ENCODE measurements at regions not wholly inside any gene's neighbourhood (a gene's known extent, or its start where the extent isn't known, plus 50 kb on each side); places are given as distances from the start of the nearest gene placed in this dataset.
A peak's percentile ranks its signal among the peaks of the same experiment; 100 is the strongest.

DNA sequence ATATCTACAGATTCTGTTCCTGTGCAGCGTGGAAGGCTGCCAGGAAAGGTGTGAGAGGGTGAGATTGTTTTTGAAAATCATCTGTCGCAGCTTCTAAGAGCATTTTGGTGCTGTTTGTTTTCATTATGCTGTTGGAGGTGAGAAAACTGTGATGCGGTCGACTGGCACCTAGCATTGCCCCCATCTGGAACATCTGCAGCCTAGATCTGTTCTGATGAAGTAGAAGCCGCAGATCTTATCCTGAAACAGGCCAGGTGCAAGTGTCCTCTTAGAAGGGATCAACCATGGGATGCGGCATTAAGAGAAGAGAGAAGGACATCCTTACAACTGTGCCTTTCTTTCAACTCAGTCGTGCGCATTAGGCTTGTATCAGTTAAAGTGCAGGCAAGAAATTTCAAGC is 167.3 kb downstream of the CDH26 start:
- DNase-seq = no peak

DNA sequence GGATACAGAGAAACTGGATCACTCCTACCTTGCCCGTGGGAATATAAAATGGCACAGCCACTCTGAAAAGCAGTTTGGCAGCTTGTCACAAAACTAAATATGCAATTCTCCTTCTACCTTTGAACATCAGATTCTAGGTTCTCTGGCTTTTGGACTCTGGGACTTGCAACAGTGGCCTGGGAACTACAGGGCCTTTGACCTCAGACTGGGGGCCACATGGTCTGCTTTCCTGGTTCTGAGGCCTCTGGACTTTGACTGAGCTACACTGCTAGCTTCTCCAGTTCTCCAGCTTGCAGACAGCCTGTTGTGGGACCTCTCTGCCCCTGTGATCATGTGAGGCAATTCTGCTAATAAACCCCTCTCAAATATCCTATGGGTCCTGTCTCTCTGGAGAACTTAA is 168.8 kb downstream of the CDH26 start:
- no peak for DNase-seq

DNA sequence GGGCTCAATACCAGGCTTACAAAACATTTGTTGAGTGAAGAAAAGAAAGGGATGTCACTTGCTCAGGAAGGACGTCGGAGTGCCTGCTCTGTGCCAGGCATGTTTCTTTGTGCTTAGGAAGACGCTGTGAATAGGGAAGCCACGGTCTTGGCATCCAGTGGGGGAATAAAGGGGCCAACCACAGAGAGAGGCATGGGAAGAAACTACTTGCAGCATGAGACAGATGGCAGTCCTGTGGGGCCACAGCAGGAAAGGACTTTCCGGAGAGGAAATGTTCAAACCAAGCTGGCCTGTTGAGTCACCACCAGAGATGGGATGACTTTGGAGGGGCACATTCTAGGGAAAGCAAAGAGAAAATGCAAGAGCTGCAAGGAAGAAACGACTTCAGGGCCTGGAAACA is 173.2 kb downstream of the CDH26 start:
- no peak for DNase-seq

DNA sequence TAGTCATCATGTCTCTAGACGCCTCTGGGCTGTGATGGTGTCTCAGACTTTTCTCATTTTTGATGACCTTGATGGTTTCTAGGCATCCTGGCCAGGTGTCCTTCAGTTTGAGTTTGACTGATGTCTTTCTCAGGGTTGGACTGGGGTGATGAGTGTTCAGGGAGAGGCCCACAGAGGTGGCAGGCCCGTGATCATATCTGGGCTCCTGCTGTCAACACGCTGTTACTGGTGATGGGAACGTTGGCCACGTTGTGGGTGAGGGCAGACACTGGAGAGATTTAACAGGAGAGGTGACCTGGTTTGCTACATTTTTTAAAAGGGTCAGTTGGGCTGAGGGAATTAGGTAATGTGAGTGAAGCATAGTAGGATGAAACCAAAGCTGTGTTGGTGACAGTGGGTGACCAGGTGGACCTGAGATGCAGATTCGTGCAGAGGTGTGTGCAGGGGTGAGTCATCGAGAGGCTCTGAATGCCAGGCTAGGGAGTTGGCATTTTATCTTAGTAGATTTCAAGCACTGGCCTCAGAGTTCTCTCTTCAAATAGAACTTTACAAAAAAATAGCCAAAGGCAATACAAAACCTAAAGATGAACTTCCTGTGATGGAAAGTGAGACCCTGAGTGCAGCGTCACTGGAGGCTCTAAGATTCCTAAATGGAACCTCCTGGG is 174.1 kb downstream of the CDH26 start:
- no peak for DNase-seq

DNA sequence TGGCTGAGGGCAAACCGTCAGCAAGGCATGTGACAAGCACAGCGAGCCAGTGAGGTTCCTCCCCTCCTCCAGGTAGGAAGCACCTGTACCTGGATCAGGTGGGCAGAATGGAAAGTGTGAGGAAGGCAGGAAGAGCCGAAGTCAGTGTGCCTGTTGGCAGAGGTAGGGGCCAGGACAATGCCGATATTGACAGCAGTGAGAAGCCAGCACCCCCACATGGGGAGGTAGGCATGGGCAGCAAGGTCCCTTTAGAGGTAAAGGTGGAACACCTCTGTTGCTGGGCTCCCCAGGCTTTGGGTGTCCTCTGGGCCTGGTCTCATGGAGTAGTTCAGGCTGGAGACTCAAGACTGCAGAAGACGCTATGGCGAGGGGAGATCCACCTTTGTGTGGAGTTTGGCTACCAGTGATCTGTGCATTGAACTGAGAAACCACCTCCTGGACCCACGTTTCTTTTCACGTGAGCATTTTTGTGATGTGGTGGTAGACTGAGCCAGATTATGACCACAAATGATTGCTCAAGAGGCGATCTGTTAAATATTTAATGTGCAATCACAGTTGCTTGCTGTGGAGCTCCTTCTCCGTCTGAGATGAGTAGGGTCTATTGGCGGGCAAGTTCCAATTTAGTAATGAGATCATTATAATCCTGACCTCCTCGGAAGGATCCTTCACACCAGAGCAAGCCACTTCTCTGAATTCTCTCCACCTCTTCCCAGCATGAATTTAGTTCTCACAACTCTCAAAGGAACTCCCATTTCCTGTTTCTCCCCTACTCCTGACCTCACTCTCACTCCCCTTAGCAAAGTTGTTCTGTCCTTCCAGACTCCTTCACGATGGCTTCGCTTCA is 174.8 kb downstream of the CDH26 start:
- no peak for DNase-seq

DNA sequence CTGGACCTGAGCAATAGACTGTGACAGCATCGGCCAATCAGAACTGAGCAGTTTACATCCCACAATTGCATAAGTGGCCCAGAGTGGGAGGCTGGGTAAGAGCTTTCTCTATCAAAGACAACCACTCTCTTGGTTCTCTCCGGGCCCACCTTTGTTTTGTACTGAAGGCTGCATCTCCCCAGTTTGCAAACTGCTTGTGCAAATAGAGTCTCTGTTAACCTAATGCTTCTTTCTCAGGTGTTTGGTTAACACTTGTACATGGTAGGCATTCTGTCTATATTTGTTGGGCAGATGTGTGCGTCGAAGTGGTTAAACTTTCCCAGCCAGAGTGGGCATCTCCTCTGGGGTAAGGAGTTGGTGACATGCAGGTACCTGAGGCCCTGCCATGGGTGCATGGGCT is 177.1 kb downstream of the CDH26 start:
- no peak for DNase-seq

DNA sequence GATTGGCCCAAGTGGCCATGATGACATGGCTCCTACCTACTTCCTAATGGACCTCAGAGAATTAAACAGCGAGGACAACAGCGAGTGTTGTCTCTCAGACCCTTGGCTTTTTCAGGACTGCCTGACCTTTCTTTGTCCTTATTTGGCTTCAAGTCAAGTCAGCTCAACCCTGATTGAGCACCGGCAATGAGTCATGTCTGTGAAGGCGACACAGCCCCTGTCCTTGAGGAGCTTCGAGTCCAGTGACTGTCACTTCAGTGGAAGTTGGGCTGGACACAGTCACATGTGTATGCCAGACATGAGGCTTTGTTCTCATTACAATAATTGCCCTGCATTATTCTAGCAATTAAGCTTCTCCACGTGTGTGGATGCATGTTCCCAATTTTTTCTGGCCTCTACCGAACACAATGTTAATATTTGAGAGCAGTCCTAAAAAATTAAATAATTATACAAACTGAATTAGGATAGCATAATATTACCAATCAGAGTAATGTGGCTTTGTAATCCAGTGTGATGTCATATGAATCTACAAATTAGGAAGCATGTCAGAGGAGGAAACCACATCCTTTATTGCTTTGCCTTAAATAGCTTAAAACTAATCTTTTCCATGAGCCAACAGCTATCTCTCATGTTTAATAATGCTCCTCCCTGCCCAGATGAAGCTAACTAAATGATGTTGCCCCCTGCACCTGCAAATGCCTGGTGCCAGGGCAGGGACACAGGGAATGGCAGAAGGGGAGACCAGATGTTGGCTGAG is 178.6 kb downstream of the CDH26 start:
- no peak for DNase-seq

DNA sequence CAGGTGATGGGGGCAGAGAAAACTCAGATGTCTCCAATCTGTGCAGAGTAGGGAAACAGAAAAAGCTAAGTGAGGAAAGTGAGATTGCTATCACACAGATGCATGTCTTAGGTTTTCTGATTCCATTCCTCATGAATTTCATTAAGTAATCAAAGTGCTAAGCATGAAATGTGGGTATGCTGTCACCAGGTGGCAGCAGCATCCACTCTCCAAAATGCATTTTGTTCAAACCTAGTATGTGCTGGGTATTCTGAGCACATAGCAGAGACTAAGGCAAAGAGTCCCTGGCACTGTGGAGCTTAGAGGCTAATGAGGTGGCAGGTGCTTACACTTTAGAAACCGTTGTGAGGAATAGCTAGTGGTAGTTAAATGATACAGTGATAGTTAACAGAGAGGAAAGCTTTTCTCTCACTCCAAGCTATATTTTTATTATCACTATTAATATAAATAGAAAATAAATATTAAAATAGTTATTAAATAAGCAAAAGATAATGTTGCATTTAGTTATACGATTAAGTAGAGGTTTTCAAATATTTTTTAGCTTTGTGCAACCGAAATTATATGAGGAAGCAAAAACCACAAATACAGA is 179.5 kb downstream of the CDH26 start:
- peak in 2 of 56 donors; percentile 4 to 5 for DNase-seq

DNA sequence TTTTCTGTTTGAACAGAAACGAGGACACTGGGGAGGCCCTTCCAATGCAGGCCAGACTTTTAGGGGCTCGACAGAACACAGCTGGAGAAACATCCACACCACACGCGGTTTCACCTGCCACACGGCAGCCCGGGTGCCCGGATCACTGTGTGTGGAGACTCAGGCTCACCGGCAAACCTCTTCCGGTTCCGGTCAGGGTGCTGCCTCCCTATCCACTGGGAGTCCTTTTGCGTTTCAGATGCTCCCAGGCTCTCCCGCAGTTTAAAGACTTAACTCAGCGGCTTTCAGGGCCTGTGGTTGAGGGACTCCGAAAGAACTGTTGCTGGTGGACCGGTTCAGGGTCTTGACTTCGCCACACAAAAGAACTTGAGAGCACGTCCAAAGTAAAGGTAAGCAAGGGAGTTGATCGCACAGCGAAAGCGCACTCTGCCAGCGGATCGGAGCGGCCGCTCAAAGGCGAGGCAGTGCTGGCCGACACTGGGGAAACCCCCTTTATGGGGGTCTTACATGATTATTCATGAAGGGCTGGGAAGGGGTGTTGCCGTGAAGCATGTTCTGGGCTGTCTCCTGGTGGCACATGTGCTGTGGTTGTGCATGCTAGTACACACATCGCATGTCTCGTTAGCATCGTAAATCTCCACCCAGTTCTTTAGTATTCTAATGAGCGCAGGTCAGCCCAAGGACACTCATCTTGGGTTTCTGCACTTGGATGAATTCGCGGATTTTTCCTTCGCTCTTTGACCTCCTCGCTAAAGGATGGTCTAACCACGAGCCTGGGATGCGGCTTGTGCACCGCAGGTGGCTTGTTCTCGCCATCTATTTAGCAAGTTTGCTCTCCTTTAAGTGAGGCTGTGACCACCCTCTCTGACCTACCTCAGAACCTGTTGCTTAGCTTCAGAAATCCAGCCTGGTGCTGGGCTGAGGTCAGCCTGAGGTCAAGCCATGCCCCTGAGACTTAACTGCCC is 180.3 kb downstream of the CDH26 start:
- DNase-seq = peak in 11 of 56 donors; percentile 5 to 30 (median 13)

DNA sequence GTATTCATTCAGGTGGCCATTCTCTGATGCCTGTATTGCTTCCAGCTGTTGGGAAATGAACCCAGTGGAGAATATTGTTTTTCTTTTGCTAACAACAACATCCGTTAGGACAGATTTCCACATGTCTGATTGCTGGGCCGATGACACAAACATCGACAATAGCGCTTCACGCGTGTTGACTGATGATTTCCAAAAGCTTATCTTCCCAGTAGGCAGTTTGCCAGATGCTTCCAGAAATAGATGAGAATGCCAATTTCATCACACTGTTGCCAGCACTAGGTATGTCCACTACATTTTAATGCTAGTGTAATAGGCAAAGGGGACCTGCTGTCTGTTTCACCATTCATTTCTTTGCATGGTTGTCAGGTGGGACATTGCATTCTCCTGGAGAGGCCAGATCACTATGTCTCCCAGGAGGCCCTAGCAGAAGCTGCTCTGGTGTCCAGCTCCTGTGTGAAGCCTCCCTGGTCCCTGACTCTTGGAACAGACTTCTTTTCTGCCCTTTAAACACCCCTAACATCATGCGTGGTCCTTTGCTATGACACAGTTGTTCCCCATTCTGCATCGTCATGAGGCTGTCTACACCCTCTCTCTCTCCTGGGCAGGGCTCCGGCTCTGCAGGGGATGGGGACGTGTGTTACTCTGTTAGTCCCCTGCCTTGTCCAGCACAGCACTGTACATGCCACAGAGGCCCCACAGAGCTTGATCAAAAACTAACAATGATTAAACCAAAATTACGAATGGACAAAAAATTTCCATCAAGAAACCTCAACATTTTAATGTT is 181.6 kb downstream of the CDH26 start:
- DNase-seq = no peak

DNA sequence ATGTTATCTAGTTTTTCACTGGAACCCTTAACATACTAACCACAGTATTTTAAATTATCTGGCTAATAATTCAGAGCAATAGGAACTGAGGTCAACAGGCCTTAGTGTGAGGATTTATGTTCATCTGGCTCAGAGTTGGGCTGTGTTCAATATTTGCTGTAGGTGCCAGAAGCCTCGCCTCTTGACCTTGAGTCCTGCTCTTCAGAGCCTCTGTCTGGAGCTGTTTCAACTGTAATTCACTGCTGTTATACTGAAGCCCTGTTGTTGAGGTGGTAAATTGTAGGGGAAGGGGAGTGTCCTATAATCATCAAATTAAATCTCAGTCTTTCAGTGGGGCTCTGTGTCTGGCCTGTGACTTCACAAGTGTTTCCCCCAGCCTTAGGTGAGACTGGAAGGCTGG is 184.4 kb downstream of the CDH26 start:
- DNase-seq = no peak

DNA sequence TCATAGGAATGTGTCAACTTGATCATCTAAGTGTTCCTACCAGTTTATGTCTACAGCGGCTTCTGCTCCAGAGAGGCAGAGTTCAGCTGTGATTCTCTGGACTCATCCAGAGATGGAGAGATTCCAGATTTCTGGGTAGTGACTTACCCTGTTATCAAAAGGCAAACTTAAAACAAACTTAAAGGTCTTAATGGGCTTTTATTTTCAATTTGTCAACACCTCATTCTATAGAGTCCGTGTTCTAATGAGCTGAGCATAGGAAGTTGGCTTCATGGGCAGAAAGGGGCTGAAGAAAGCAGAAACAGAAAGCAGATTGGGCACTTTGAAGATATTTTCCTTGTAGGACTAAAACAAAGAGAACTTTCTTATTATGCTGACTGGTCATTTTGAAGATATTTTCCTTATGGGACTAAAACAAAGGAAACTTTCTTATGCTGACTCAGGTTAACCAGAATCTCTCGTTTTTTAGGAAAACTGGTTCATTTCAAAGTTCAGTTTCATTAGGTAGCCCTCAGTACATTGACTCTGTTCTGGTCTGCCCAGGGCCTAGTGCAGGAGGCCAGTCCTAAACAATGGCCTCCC is 185.1 kb downstream of the CDH26 start:
- DNase-seq = no peak

DNA sequence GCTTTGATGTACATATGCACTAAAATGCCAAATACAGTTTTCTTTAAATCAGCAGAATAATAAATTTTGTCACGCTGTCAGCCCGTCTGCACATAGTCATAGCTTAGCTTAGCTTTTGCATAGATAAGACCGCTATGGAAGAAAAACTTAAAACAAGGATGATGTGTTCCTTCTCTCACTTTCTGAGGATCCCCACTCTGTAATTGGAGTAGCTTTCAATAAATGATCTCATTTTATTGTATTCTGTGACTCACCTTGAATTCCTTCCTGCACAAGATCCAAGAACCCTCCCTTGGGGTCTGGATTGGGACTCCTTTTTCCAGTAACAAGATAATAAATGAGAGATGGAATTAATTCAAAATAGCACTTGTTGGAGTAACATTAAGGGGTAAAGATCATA is 186.2 kb downstream of the CDH26 start:
- DNase-seq = no peak

DNA sequence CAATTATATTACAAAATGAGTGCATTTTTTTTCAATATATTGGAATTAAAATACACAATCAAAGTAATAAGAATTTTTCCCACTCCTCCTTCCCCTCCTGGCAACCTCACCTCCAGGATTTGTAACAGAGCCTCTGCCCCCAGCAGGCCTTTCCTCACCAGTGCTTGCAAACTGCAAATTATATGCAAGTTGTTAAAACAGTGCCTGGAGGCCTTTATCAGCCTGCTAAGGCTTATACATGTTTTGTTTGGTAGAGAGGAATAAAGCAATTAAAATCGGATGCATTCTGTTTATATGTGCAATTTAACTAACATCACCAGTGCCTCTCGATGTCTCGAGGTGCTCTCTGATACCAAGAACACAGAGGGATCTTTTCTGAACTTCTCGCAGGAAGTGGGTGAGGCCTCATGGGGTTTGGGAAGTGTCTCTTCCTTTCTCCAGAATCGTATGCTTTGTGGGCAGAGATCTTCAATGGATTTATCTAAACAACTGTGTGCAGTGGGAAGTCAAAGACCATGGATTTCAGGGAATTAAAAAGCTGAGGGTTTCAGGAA is 186.8 kb downstream of the CDH26 start:
- DNase-seq = no peak

DNA sequence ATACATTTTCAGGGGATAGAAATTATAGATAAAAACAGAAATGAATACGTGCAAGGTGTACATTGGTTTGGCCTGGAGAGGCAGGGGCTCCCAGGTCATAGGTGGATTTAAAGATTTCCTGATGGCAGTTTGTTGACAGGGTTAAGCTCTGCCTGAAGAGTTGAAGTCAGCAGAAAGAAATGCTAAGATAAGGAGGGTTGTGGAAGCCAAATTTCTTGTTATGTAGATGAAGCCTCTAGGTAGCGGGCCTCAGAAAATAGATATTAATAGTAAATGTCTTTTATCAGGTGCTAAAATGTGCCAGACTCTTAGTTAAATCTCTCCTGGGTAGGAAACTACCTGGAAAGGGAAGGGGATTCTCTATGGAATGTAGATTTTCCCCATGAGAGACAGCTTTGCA is 188.8 kb downstream of the CDH26 start:
- DNase-seq = no peak

DNA sequence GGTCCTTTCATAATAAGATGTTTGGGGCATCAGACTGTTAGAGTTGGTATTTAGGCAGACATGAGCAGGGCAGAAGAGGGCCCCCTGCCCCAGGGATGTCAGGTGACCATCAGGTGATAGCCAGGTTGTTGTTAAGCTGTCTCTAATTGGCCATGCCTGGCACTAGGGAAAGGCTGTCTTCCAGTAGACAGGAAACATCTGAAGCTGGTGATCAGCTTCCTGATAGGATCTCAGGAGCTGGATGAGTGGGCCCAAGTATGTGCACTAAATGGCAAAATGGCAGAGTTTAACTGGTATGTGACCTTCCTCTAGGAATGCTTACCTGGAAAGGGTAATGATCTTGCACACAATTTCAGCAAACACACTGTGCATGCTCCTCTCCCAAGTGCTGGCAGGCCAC is 190.7 kb downstream of the CDH26 start:
- no peak for DNase-seq

DNA sequence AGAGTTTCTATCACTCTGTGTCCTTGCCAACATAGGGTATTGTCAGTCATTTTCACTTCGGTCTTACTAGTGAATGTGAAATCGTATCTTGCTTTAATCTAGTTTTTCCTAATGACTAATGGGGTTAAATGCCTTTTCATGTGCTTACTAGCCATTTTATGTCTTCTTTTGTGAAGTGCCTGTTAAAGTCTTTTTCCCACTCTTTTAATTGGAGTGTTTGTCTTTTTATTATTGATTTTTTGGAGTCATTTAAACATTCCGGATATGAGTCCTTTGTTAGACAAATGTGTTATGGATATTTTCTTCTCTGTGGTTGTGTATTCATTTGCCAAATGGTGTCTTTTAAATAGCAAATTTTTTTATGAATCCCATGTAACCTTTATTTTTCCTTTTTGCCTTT is 194.6 kb downstream of the CDH26 start:
- no peak for DNase-seq

DNA sequence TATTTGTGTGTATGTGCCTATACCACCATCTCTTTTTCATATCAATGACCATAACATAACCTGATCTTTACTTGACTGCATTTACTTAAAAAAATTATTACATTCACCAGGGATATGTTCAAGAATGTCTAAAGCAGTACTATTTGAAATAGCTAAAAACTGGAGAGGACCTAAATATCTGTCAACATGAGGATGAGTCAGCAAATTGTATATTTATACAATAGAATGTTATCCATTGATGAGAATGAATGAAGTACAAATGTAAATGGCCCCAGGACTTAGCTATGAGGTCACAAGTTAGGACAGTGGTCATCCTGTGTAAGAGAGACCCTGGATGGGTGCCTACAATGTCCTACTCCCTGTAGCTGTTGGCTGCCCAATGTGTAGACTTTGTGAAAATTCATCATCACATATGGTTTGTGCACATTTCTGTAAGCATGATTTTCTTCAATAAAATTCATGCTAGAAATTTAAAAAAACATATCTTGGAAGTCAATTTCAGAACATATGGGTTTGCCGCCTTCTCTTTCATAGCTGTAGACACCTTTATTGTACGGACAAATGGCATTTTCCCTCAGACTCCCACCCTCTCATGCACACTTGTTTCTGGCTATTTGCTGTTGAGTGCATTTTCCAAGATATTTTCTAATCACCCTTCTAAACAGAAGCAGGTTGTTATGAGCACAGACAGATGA is 202.4 kb downstream of the CDH26 start:
- no peak for DNase-seq

DNA sequence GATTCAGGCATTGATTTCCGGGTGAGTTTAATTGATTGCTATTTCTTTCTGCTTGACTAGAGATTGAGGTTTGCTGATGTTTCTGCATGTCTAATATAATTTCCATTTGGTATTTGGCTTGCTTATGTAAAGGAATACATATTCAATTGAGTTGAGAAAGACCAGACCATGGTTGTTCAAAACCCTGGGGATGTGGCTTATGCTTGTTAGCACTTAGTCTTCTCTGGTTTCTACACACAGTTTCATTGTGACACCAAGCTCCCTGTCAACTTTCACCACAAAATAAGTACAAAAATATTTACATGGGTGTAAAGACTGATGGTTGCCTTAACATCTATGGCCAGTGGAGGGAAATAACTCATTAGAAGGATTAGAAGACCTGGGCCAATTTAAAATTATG is 209.6 kb downstream of the CDH26 start:
- no peak for DNase-seq

All from nucleus accumbens (tissue), 56 donors.